HEK293 (cell line): ENCODE measurements at regions not wholly inside any gene's neighbourhood (a gene's known extent, or its start where the extent isn't known, plus 50 kb on each side); places are given as distances from the start of the nearest gene placed in this dataset.

ENCODE experiments used
- CTCF ChIA-PET: fragments of 350-600 bp; formaldehyde crosslinking; extraction: SDS; loops from one replicate; lab custom pipeline; 2021; ENCODE audit warnings: antibody characterized with exemption; lab: Yijun Ruan, JAX
- POLR2A ChIA-PET: fragments of 300-600 bp; formaldehyde crosslinking; extraction: SDS; loops from one replicate; lab custom pipeline; 2020; ENCODE audit warnings: antibody characterized with exemption, inconsistent platforms; lab: Yijun Ruan, JAX
- H3K27ac ChIP-seq: fragments of 200-500 bp; sonication (Bioruptor generic); 2 replicates; pipeline ENCODE4 v1.5.1; 2014; ENCODE audit warnings: low read depth, low read length, control low read depth, inconsistent platforms; ENCODE audit errors: extremely low read depth
- H3K36me3 ChIP-seq, 2 experiments: fragments of 200-500 bp in 1 of 2; sonication (Bioruptor generic) in 1 of 2; 1 replicate in 1 of 2; 2 replicates in 1 of 2; pipeline ENCODE4 v1.5.1; 2014 to 2017; ENCODE audit warnings: inconsistent platforms in 2 of 2, low read length in 2 of 2; ENCODE audit not compliant: control insufficient read depth in 2 of 2, insufficient read depth in 1 of 2
- H3K4me1 ChIP-seq: fragments of 200-500 bp; sonication (Bioruptor generic); 2 replicates; pipeline ENCODE4 v1.5.1; 2014; ENCODE audit warnings: mild to moderate bottlenecking, low read length, inconsistent platforms; ENCODE audit not compliant: control insufficient read depth, insufficient read depth
- H3K4me3 ChIP-seq: 2 replicates; pipeline ENCODE4 v1.5.1; 2011; ENCODE audit warnings: low read depth, mild to moderate bottlenecking, control low read depth, low read length, moderate library complexity
- H3K9me3 ChIP-seq: fragments of 200-500 bp; sonication (Bioruptor generic); 2 replicates; pipeline ENCODE4 v1.5.1; 2014; ENCODE audit warnings: low read depth, low read length, inconsistent platforms; ENCODE audit not compliant: control insufficient read depth, insufficient read depth
- EGR2 ChIP-seq: fragments of 450-650 bp; formaldehyde crosslinking; IDR thresholded peaks from 2 replicates; pipeline ENCODE4 v1.5.1; 2016; ENCODE audit warnings: low read depth, missing biosample characterization, missing genetic modification characterization
- KLF10 ChIP-seq: fragments of 450-650 bp; IDR thresholded peaks from 2 replicates; pipeline ENCODE4 v1.5.1; 2018; ENCODE audit warnings: missing biosample characterization, mild to moderate bottlenecking, missing genetic modification characterization
- OSR2 ChIP-seq: fragments of 450-650 bp; formaldehyde crosslinking; IDR thresholded peaks from 2 replicates; pipeline ENCODE4 v1.5.1; 2016; ENCODE audit warnings: missing biosample characterization, missing genetic modification characterization
- OVOL3 ChIP-seq: fragments of 450-650 bp; formaldehyde crosslinking; IDR thresholded peaks from 2 replicates; pipeline ENCODE4 v1.5.1; 2016; ENCODE audit warnings: missing biosample characterization, missing genetic modification characterization
- SCRT1 ChIP-seq: fragments of 450-650 bp; formaldehyde crosslinking; IDR thresholded peaks from 2 replicates; pipeline ENCODE4 v1.5.1; 2016; ENCODE audit warnings: missing biosample characterization, missing genetic modification characterization, borderline replicate concordance
- SP7 ChIP-seq: fragments of 450-650 bp; formaldehyde crosslinking; IDR thresholded peaks from 2 replicates; pipeline ENCODE4 v1.5.1; 2016; ENCODE audit warnings: missing biosample characterization, missing genetic modification characterization
- ZBTB7A ChIP-seq: fragments of 450-650 bp; formaldehyde crosslinking; IDR thresholded peaks from 2 replicates; pipeline ENCODE4 v1.5.1; 2016; ENCODE audit warnings: low read depth, missing biosample characterization, missing genetic modification characterization
- ZIC2 ChIP-seq: fragments of 450-650 bp; formaldehyde crosslinking; IDR thresholded peaks from 2 replicates; pipeline ENCODE4 v1.5.1; 2016; ENCODE audit warnings: missing biosample characterization, missing genetic modification characterization
- ZNF155 ChIP-seq: fragments of 450-650 bp; formaldehyde crosslinking; IDR thresholded peaks from 2 replicates; pipeline ENCODE4 v1.5.1; 2016; ENCODE audit warnings: missing biosample characterization, missing genetic modification characterization
- ZNF202 ChIP-seq: fragments of 450-650 bp; formaldehyde crosslinking; IDR thresholded peaks from 2 replicates; pipeline ENCODE4 v1.5.1; 2016; ENCODE audit warnings: missing biosample characterization, missing genetic modification characterization, borderline replicate concordance
- ZNF221 ChIP-seq: fragments of 450-650 bp; formaldehyde crosslinking; IDR thresholded peaks from 2 replicates; pipeline ENCODE4 v1.5.1; 2017; ENCODE audit warnings: missing biosample characterization, missing genetic modification characterization, borderline replicate concordance
- ZNF280D ChIP-seq: fragments of 450-650 bp; formaldehyde crosslinking; IDR thresholded peaks from 2 replicates; pipeline ENCODE4 v1.5.1; 2016; ENCODE audit warnings: missing biosample characterization, missing genetic modification characterization
- ZNF366 ChIP-seq: fragments of 450-650 bp; formaldehyde crosslinking; conservative IDR thresholded peaks from 2 replicates; pipeline ENCODE4 v1.5.1; 2016; ENCODE audit warnings: missing biosample characterization, missing genetic modification characterization
- ZNF391 ChIP-seq: fragments of 450-650 bp; formaldehyde crosslinking; IDR thresholded peaks from 2 replicates; pipeline ENCODE4 v1.5.1; 2016; ENCODE audit warnings: low read depth, missing biosample characterization, missing genetic modification characterization, borderline replicate concordance
- ZNF426 ChIP-seq: fragments of 450-650 bp; formaldehyde crosslinking; IDR thresholded peaks from 2 replicates; pipeline ENCODE4 v1.5.1; 2017; ENCODE audit warnings: missing biosample characterization, missing genetic modification characterization, mild to moderate bottlenecking, inconsistent platforms, moderate library complexity
- ZNF473 ChIP-seq: fragments of 450-650 bp; formaldehyde crosslinking; IDR thresholded peaks from 2 replicates; pipeline ENCODE4 v1.5.1; 2017; ENCODE audit warnings: missing biosample characterization, missing genetic modification characterization
- ZNF624 ChIP-seq: fragments of 450-650 bp; formaldehyde crosslinking; IDR thresholded peaks from 2 replicates; pipeline ENCODE4 v1.5.1; 2017; ENCODE audit warnings: missing biosample characterization, missing genetic modification characterization
- ZNF658 ChIP-seq: fragments of 450-650 bp; formaldehyde crosslinking; IDR thresholded peaks from 2 replicates; pipeline ENCODE4; 2016; ENCODE audit warnings: missing biosample characterization, missing genetic modification characterization
- ZNF660 ChIP-seq: fragments of 450-650 bp; IDR thresholded peaks from 2 replicates; pipeline ENCODE4 v1.5.1; 2018; ENCODE audit warnings: missing biosample characterization, mild to moderate bottlenecking, missing genetic modification characterization
- ZNF664 ChIP-seq: fragments of 450-650 bp; formaldehyde crosslinking; IDR thresholded peaks from 2 replicates; pipeline ENCODE4 v1.5.1; 2016; ENCODE audit warnings: missing biosample characterization, missing genetic modification characterization
- ZNF776 ChIP-seq: fragments of 450-650 bp; formaldehyde crosslinking; IDR thresholded peaks from 2 replicates; pipeline ENCODE4 v1.5.0; 2017; ENCODE audit warnings: missing biosample characterization, missing genetic modification characterization, borderline replicate concordance
- ZNF830 ChIP-seq: fragments of 450-650 bp; IDR thresholded peaks from 2 replicates; pipeline ENCODE4 v1.5.0; 2018; ENCODE audit warnings: missing biosample characterization, missing genetic modification characterization, low read depth, mild to moderate bottlenecking, moderate library complexity
- TF ChIP-seq, protein P1 (sequence below): fragments of 450-650 bp; formaldehyde crosslinking; IDR thresholded peaks from 2 replicates; pipeline ENCODE4 v1.5.1; 2016; ENCODE audit warnings: missing biosample characterization, missing genetic modification characterization
- TF ChIP-seq, protein P2 (sequence below): fragments of 450-650 bp; formaldehyde crosslinking; IDR thresholded peaks from 2 replicates; pipeline ENCODE4 v1.5.1; 2016; ENCODE audit warnings: missing biosample characterization, missing genetic modification characterization
- TF ChIP-seq, protein P3 (sequence below): fragments of 450-650 bp; formaldehyde crosslinking; IDR thresholded peaks from 2 replicates; pipeline ENCODE4; 2016; ENCODE audit warnings: missing biosample characterization, missing genetic modification characterization
- TF ChIP-seq, protein P4 (sequence below): fragments of 450-650 bp; IDR thresholded peaks from 2 replicates; pipeline ENCODE4 v1.5.1; 2018; ENCODE audit warnings: missing biosample characterization, missing genetic modification characterization

GRCh38 chr5:94040591-94041148 lies 299.3 kb upstream of the POU5F2 start (continued):
- TF ChIP-seq ZNF280D (tag by site-specific recombination) (no peak), ZIC2 (tag by site-specific recombination) (peak; percentile 59), ZNF426 (no peak), SCRT1 (no peak), ZNF221 (tag by site-specific recombination) (no peak), EGR2 (no peak), ZNF155 (tag by site-specific recombination) (no peak), ZNF664 (no peak), KLF10 (tag by site-specific recombination) (no peak), ZNF624 (tag by site-specific recombination) (no peak), ZBTB7A (tag by site-specific recombination) (no peak), ZNF660 (tag by site-specific recombination) (no peak), ZNF658 (tag by site-specific recombination) (no peak), ZNF202 (tag by site-specific recombination) (no peak), ZNF776 (tag by site-specific recombination) (no peak), SP7 (tag by site-specific recombination) (no peak)
- TF ChIP-seq, protein P1, sequence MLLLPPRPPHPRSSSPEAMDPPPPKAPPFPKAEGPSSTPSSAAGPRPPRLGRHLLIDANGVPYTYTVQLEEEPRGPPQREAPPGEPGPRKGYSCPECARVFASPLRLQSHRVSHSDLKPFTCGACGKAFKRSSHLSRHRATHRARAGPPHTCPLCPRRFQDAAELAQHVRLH (tag by site-specific recombination), result no peak
- TF ChIP-seq, protein P2, sequence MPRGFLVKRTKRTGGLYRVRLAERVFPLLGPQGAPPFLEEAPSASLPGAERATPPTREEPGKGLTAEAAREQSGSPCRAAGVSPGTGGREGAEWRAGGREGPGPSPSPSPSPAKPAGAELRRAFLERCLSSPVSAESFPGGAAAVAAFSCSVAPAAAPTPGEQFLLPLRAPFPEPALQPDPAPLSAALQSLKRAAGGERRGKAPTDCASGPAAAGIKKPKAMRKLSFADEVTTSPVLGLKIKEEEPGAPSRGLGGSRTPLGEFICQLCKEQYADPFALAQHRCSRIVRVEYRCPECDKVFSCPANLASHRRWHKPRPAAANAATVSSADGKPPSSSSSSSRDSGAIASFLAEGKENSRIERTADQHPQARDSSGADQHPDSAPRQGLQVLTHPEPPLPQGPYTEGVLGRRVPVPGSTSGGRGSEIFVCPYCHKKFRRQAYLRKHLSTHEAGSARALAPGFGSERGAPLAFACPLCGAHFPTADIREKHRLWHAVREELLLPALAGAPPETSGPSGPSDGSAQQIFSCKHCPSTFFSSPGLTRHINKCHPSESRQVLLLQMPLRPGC (tag by site-specific recombination), result no peak
- TF ChIP-seq, protein P3, sequence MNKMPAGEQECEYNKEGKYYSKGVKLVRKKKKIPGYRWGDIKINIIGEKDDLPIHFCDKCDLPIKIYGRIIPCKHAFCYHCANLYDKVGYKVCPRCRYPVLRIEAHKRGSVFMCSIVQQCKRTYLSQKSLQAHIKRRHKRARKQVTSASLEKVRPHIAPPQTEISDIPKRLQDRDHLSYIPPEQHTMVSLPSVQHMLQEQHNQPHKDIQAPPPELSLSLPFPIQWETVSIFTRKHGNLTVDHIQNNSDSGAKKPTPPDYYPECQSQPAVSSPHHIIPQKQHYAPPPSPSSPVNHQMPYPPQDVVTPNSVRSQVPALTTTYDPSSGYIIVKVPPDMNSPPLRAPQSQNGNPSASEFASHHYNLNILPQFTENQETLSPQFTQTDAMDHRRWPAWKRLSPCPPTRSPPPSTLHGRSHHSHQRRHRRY (tag by site-specific recombination), result no peak

GRCh38 chr5:94039101-94039500 lies 297.7 kb upstream of the POU5F2 start:
- Histone ChIP-seq H3K36me3 (peaks cover 0 to 3% of the 10 kb centered on the region in 2 experiments; a peak in 1 of 3 replicates), H3K9me3 (no peaks in the 10 kb centered on the region), H3K27ac (no peak overlapping the region), H3K4me3 (no peak overlapping the region), H3K4me1 (no peaks in the 10 kb centered on the region)
- CTCF ChIA-PET, result no interaction called here
- no peak for TF ChIP-seq ZNF473 (tag by site-specific recombination)
- no peak for TF ChIP-seq ZNF202 (tag by site-specific recombination)
- TF ChIP-seq OSR2 (tag by site-specific recombination), result no peak
- no peak for TF ChIP-seq OVOL3 (tag by site-specific recombination)
- no peak for TF ChIP-seq ZNF830 (tag by site-specific recombination)
- TF ChIP-seq ZNF366, result no peak
- no peak for TF ChIP-seq ZNF624 (tag by site-specific recombination)
- TF ChIP-seq, protein P4, sequence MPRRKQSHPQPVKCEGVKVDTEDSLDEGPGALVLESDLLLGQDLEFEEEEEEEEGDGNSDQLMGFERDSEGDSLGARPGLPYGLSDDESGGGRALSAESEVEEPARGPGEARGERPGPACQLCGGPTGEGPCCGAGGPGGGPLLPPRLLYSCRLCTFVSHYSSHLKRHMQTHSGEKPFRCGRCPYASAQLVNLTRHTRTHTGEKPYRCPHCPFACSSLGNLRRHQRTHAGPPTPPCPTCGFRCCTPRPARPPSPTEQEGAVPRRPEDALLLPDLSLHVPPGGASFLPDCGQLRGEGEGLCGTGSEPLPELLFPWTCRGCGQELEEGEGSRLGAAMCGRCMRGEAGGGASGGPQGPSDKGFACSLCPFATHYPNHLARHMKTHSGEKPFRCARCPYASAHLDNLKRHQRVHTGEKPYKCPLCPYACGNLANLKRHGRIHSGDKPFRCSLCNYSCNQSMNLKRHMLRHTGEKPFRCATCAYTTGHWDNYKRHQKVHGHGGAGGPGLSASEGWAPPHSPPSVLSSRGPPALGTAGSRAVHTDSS (tag by site-specific recombination), result no peak
- TF ChIP-seq ZNF391 (tag by site-specific recombination), result no peak
- TF ChIP-seq ZNF658 (tag by site-specific recombination), result no peak
- POLR2A ChIA-PET, result no interaction called here
